Keratinocyte (primary cell): ENCODE measurements at regions not wholly inside any gene's neighbourhood (a gene's known extent, or its start where the extent isn't known, plus 50 kb on each side); places are given as distances from the start of the nearest gene placed in this dataset.

Source experiments
- DNase-seq: peaks from one replicate; pipeline ENCODE4 v3.0.0-alpha.2; 2011; ENCODE audit warnings: low read depth, missing footprints, low spot score
- FAIRE-seq: peaks from 2 replicates; lab custom pipeline; 2011; peaks lifted over from hg19 to GRCh38; lab: Jason Lieb, UNC
- H2AFZ ChIP-seq: 2 replicates; pipeline ENCODE4 v1.6.0; 2012; ENCODE audit warnings: low read length, control low read depth, inconsistent platforms; ENCODE audit not compliant: control insufficient read depth
- H3K27ac ChIP-seq: 2 replicates; pipeline ENCODE4 v1.5.1; 2011; ENCODE audit warnings: low read length; ENCODE audit not compliant: control insufficient read depth, insufficient read depth
- H3K27me3 ChIP-seq: 3 replicates; pipeline ENCODE4 v1.6.0; 2011; ENCODE audit warnings: low read length; ENCODE audit not compliant: control insufficient read depth, insufficient read depth; ENCODE audit errors: extremely low read depth
- H3K36me3 ChIP-seq, 2 experiments: 2 replicates in 1 of 2; 3 replicates in 1 of 2; pipeline ENCODE4 v1.5.1; 2011; ENCODE audit warnings: low read length in 2 of 2, mild to moderate bottlenecking in 1 of 2; ENCODE audit not compliant: control insufficient read depth in 2 of 2, insufficient read depth in 2 of 2; ENCODE audit errors: extremely low read depth in 1 of 2
- H3K4me1 ChIP-seq: 3 replicates; pipeline ENCODE4 v1.5.1; 2011; ENCODE audit warnings: low read length; ENCODE audit not compliant: control insufficient read depth, insufficient read depth; ENCODE audit errors: extremely low read depth
- H3K4me2 ChIP-seq: 3 replicates; pipeline ENCODE4 v1.6.0; 2011; ENCODE audit warnings: low read depth, low read length; ENCODE audit not compliant: control insufficient read depth, insufficient read depth; ENCODE audit errors: extremely low read depth
- H3K4me3 ChIP-seq, 3 experiments: fragments of 200-600 bp in 1 of 3; sonication (generic) in 1 of 3; 2 replicates in 2 of 3; 3 replicates in 1 of 3; pipeline ENCODE4 v1.5.1; 2011 to 2016; ENCODE audit warnings: low read length in 3 of 3, mild to moderate bottlenecking in 3 of 3, control low read depth in 2 of 3, inconsistent platforms in 1 of 3, low read depth in 1 of 3, mixed read lengths in 1 of 3, mixed run types in 1 of 3, moderate library complexity in 1 of 3; ENCODE audit not compliant: control insufficient read depth in 2 of 3, insufficient read depth in 2 of 3; ENCODE audit errors: extremely low read depth in 1 of 3
- H3K79me2 ChIP-seq: 2 replicates; pipeline ENCODE4 v1.6.0; 2012; ENCODE audit warnings: low read length; ENCODE audit not compliant: control insufficient read depth, insufficient read depth
- H3K9ac ChIP-seq: 3 replicates; pipeline ENCODE4 v1.6.0; 2011; ENCODE audit warnings: low read length; ENCODE audit not compliant: control insufficient read depth, insufficient read depth; ENCODE audit errors: extremely low read depth
- H3K9me1 ChIP-seq: 3 replicates; pipeline ENCODE4 v1.6.0; 2011; ENCODE audit warnings: low read length; ENCODE audit not compliant: control insufficient read depth, insufficient read depth; ENCODE audit errors: extremely low read depth
- H3K9me3 ChIP-seq: 2 replicates; pipeline ENCODE4 v1.5.1; 2012; ENCODE audit warnings: low read depth, low read length; ENCODE audit not compliant: control insufficient read depth
- H4K20me1 ChIP-seq: 3 replicates; pipeline ENCODE4 v1.6.0; 2011; ENCODE audit warnings: low read length; ENCODE audit not compliant: control insufficient read depth, insufficient read depth; ENCODE audit errors: extremely low read depth
- EZH2 ChIP-seq: IDR thresholded peaks from one replicate; pipeline ENCODE4 v1.6.1; 2012; ENCODE audit warnings: inconsistent platforms, mild to moderate bottlenecking, low read length, moderate library complexity
- dilution Hi-C: fragments of 300-500 bp; cut with MboI; formaldehyde crosslinking; loops from one replicate; pipeline ENCODE4 v1.7.0; 2020; ENCODE audit warnings: low sequenced_read_pairs; ENCODE audit not compliant: extremely low pct_ligation_motif_present
- TF ChIP-seq, protein P1 (sequence below), 3 experiments: IDR thresholded peaks in 1 of 3; conservative IDR thresholded peaks in 1 of 3; optimal IDR thresholded peaks in 1 of 3; 2 replicates in 2 of 3; 3 replicates in 1 of 3; pipeline versions ENCODE3 to v1.5.1; 2011; ENCODE audit warnings: low read length in 3 of 3, mild to moderate bottlenecking in 3 of 3, moderate library complexity in 2 of 3, control low read depth in 1 of 3, inconsistent platforms in 1 of 3; ENCODE audit not compliant: insufficient read depth in 2 of 3; ENCODE audit errors: extremely low read depth in 1 of 3

DNA sequence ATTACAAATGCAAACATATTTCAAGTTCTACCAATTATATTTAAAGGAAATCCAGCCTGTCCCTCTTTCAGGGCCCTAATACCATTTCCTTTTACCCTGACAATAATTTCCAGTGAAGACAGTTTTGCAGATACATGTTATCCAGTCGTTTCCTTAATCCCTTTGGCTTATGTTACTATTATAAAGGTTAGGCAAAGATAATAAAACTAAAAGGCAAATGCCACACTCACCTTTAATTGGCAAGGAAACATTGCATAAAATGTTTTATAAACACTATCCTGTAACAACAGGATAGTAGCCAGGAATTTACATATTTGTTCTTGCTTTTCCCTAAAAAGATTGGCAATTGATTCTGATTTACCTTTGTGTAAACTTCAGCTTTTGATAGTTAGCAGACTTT is 168.7 kb downstream of the AEBP2 start:
- Histone ChIP-seq H3K79me2 (no peaks in the 10 kb centered on the region), H4K20me1 (no peaks in the 10 kb centered on the region), H3K27me3 (no peaks in the 10 kb centered on the region), H3K9me1 (no peaks in the 10 kb centered on the region), H3K27ac (no peak overlapping the region), H3K36me3 (no peaks in the 10 kb centered on the region), H3K4me2 (no peak overlapping the region), H3K4me3 (no peak overlapping the region), H3K4me1 (no peaks in the 10 kb centered on the region), H3K9me3 (no peaks in the 10 kb centered on the region), H3K9ac (no peak overlapping the region), H2AFZ (no peak overlapping the region)
- no peak for TF ChIP-seq EZH2
- TF ChIP-seq, protein P1, sequence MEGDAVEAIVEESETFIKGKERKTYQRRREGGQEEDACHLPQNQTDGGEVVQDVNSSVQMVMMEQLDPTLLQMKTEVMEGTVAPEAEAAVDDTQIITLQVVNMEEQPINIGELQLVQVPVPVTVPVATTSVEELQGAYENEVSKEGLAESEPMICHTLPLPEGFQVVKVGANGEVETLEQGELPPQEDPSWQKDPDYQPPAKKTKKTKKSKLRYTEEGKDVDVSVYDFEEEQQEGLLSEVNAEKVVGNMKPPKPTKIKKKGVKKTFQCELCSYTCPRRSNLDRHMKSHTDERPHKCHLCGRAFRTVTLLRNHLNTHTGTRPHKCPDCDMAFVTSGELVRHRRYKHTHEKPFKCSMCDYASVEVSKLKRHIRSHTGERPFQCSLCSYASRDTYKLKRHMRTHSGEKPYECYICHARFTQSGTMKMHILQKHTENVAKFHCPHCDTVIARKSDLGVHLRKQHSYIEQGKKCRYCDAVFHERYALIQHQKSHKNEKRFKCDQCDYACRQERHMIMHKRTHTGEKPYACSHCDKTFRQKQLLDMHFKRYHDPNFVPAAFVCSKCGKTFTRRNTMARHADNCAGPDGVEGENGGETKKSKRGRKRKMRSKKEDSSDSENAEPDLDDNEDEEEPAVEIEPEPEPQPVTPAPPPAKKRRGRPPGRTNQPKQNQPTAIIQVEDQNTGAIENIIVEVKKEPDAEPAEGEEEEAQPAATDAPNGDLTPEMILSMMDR (optimal IDR thresholded peaks at IDR 0.05 in 1 of 3, IDR thresholded peaks at IDR 0.05 in 1 of 3, conservative IDR thresholded peaks at IDR 0.05 in 1 of 3; ENCODE audit: extremely low read depth in 1 of 3, insufficient read depth in 2 of 3, low read length in 3 of 3): no peak
- no peak for FAIRE-seq
- dilution Hi-C loops: no loop called here
- DNase-seq: no peak

- no peaks in the 10 kb centered on the region for H3K36me3 ChIP-seq
- H3K4me3 ChIP-seq: no peak overlapping the region
- H2AFZ ChIP-seq: no peak overlapping the region
- TF ChIP-seq EZH2: no peak
- TF ChIP-seq, protein P1 (optimal IDR thresholded peaks at IDR 0.05 in 1 of 3, IDR thresholded peaks at IDR 0.05 in 1 of 3, conservative IDR thresholded peaks at IDR 0.05 in 1 of 3; ENCODE audit: extremely low read depth in 1 of 3, insufficient read depth in 2 of 3, low read length in 3 of 3): no peak
- H3K79me2 ChIP-seq: no peaks in the 10 kb centered on the region
- FAIRE-seq (no peak), DNase-seq (no peak)
- H3K27me3 ChIP-seq: no peaks in the 10 kb centered on the region
- H3K9me3 ChIP-seq: no peaks in the 10 kb centered on the region
- dilution Hi-C loops: no loop called here
- H3K9ac ChIP-seq: no peak overlapping the region
- H3K27ac ChIP-seq: no peak overlapping the region
- no peaks in the 10 kb centered on the region for H4K20me1 ChIP-seq
- no peaks in the 10 kb centered on the region for H3K9me1 ChIP-seq
- H3K4me2 ChIP-seq: no peak overlapping the region
- H3K4me1 ChIP-seq: no peaks in the 10 kb centered on the region
Observed at GRCh38 chr12:19613051-19613535, 173.8 kb downstream of the AEBP2 start.
